ENCODE measurements at regions not wholly inside any gene's neighbourhood (a gene's known extent, or its start where the extent isn't known, plus 50 kb on each side); places are given as distances from the start of the nearest gene placed in this dataset.
"Not testable (repeated sequence)": the region's sequence is repeated elsewhere in the genome, so short reads cannot be mapped to it uniquely, and the experiment has no call there.

DNA sequence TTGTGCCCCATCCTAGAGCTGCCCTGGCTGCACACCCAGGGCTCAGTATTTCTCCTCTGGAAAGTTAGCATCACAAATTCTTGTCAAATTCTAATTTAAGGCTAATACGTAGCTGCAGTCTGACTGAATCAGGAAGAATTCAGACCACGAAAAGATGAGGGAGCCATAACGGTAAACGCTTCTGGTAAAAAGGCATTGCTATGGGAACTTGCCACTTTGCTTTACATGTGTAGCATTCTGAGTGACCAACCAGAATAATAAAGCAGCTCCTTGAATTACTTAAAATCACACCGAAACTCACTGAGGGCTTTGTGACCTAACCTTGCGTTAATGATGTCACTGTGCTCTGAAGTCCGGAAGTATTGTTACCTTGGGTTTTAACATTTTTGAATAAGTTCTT is 286.6 kb upstream of the TMTC4 start:
- no peaks in the 10 kb centered on the region for H3K36me3 ChIP-seq (ENCODE audit: low read depth)
- no peaks in the 10 kb centered on the region for H3K4me1 ChIP-seq (ENCODE audit: low read depth)
- H3K4me3 ChIP-seq = no peak overlapping the region
- no peaks in the 10 kb centered on the region for H3K9me3 ChIP-seq
- no peak for DNase-seq
- intact Hi-C loops (cut with DNase I, micrococcal nuclease) = no loop called here
- TF ChIP-seq, protein P1, sequence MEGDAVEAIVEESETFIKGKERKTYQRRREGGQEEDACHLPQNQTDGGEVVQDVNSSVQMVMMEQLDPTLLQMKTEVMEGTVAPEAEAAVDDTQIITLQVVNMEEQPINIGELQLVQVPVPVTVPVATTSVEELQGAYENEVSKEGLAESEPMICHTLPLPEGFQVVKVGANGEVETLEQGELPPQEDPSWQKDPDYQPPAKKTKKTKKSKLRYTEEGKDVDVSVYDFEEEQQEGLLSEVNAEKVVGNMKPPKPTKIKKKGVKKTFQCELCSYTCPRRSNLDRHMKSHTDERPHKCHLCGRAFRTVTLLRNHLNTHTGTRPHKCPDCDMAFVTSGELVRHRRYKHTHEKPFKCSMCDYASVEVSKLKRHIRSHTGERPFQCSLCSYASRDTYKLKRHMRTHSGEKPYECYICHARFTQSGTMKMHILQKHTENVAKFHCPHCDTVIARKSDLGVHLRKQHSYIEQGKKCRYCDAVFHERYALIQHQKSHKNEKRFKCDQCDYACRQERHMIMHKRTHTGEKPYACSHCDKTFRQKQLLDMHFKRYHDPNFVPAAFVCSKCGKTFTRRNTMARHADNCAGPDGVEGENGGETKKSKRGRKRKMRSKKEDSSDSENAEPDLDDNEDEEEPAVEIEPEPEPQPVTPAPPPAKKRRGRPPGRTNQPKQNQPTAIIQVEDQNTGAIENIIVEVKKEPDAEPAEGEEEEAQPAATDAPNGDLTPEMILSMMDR (IDR thresholded peaks at IDR 0.05) = no peak
- ATAC-seq = no peak

DNA sequence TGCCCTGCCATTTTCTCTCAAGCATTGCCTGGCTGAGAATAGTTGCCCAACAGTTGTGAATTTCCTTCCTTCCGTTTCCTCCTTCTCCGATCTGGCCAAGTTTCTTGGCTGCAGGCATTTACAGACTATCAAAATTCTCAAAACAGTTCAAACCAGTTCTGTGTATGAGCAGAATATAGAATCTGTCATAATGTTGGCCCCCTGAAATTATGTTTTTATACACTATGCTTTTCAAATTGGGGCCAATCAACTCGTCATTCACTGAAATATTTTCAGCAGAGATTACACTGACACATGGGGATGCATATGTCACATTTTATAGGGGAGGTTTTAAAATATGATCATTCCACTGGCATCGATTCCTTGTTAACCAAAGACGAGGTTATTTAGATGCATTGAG is 284.2 kb upstream of the TMTC4 start:
- intact Hi-C loops (cut with DNase I, micrococcal nuclease) = no loop called here
- no peaks in the 10 kb centered on the region for H3K4me1 ChIP-seq (ENCODE audit: low read depth)
- DNase-seq (no peak), ATAC-seq (no peak)
- H3K36me3 ChIP-seq (ENCODE audit: low read depth) = no peaks in the 10 kb centered on the region
- no peak overlapping the region for H3K4me3 ChIP-seq
- TF ChIP-seq, protein P1 (IDR thresholded peaks at IDR 0.05) = no peak
- no peaks in the 10 kb centered on the region for H3K9me3 ChIP-seq

DNA sequence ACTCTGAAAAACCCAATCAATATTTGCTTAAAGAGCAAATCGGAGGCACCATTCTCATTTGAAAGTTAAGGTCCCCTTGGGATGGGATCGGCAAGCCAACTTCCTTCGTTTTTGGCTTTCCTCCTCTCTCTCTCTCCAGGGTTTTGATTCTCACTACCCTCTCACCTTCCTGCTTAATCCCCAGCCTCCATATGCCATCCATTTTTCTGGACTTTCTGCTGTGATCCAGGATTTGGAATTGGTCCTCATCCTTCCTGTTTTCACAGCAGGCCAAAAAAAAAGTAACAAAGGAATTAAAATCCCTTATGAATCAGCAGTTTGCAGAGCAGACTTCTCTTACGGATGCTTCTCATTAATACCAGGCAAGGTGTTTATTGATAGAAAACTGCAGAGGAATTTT is 283.1 kb upstream of the TMTC4 start:
- no peak for DNase-seq
- intact Hi-C loops (cut with DNase I, micrococcal nuclease) = no loop called here
- TF ChIP-seq, protein P1 (IDR thresholded peaks at IDR 0.05) = no peak
- Histone ChIP-seq H3K9me3 (no peaks in the 10 kb centered on the region), H3K4me1 (ENCODE audit: low read depth) (no peaks in the 10 kb centered on the region), H3K36me3 (ENCODE audit: low read depth) (no peaks in the 10 kb centered on the region), H3K4me3 (no peak overlapping the region)
- no peak for ATAC-seq

DNA sequence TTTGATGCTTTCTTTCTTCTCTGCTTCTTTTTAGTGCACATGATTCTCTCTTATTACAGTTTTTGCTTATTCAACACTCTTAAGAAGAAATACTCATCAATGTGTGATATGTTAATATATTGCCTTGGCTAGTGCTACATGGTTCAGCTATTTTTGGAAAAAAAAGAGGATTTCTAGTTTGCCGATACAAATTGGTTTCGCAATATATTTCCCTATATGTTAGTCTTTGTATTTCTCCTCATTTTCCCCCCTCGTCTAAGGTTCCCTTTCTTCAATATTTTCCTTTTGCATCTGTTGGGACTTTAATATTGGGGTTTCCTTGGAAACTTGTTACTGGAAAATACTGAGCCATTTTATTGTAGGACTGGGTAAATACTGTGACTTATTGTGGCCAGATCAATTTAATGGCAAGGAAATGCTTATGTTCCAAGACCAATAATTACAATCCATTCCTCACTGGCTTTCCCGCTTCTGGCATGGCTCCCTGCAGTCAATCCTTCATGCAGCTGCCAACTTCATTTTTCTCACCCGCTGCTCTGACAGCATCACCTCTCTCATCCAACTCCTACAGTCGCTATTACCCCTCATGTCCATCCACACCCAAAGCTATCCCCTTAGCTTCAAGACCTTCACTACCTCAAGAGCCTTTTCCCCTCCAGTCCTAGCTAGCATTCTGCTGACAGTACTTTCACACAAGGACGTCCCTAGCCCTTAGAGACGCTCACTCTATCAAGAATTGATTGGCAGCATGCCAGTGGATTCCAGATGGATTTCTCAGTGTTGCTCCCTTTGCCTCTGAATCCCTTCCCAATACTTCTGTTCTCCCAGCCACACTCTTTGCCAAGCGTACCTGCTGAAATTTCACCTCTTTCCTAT is 280.1 kb upstream of the TMTC4 start:
- ATAC-seq (no peak), DNase-seq (no peak)
- Histone ChIP-seq H3K4me3 (no peak overlapping the region), H3K4me1 (ENCODE audit: low read depth) (no peaks in the 10 kb centered on the region), H3K9me3 (no peaks in the 10 kb centered on the region), H3K36me3 (ENCODE audit: low read depth) (no peaks in the 10 kb centered on the region)
- TF ChIP-seq, protein P1 (IDR thresholded peaks at IDR 0.05) = no peak
- intact Hi-C loops (cut with DNase I, micrococcal nuclease) = no loop called here

DNA sequence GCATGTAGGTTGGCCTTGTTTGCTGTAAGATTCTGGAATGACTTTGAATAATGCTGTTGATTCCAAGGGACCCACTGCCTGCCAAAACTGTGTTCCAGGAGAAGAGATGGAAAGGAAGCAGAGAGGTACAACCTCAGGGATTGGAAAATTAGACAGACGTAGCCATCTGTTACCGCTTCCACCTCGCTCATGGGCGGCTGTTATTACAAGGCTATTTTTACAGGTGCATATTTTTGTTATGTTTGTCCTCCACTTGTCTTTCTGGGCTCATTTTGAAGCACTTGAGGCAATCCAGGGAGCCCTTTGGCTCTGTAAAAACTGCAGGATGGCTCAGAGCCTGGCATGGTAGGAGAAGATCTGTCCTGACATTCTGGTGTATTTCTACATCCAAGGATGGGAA is 276.4 kb upstream of the TMTC4 start:
- no peaks in the 10 kb centered on the region for H3K9me3 ChIP-seq
- no peak overlapping the region for H3K4me3 ChIP-seq
- H3K4me1 ChIP-seq (ENCODE audit: low read depth) = no peaks in the 10 kb centered on the region
- no peaks in the 10 kb centered on the region for H3K36me3 ChIP-seq (ENCODE audit: low read depth)
- DNase-seq = no peak
- TF ChIP-seq, protein P1 (IDR thresholded peaks at IDR 0.05) = no peak
- ATAC-seq = no peak
- intact Hi-C loops (cut with DNase I, micrococcal nuclease) = no loop called here

DNA sequence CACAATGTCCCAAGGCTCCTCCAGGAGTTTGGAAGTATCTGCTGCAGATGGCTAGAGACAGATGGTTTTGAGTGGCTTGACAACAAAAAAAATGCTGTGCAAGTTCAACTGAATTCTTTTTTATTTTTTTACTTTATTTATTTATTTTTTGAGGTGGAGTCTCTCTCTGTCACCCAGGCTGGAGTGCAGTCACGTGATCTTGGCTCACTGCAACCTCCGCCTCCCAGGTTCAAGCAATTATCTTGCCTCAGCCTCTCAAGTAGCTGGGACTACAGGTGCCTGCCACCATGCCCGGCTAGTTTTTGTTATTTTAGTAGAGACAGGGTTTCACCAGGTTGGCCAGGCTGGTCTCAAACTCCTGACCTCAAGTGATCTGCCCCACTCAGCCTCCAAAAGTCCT is 274.3 kb upstream of the TMTC4 start:
- intact Hi-C loops (cut with DNase I, micrococcal nuclease); DNase-seq: not testable (repeated sequence)

More for the DNA sequence above, 274.3 kb upstream of the TMTC4 start:
- H3K4me1 ChIP-seq (ENCODE audit: low read depth); H3K36me3 ChIP-seq (ENCODE audit: low read depth); ATAC-seq; H3K4me3 ChIP-seq; H3K9me3 ChIP-seq: not testable (repeated sequence)
